ENCODE measurements at regions not wholly inside any gene's neighbourhood (a gene's known extent, or its start where the extent isn't known, plus 50 kb on each side); places are given as distances from the start of the nearest gene placed in this dataset.
A peak's percentile ranks its signal among the peaks of the same experiment; 100 is the strongest.

GRCh38 chr13:105159841-105160240, 1375.6 kb downstream of the EFNB2 start:
- Histone ChIP-seq H2BK120ac (ENCODE audit: low read depth, low read length) (no peak overlapping the region), H3K4ac (ENCODE audit: low read length) (no peak overlapping the region), H3K9me3 (replicated peaks in 1 of 2; ENCODE audit: control insufficient read depth in 2 of 2, insufficient read depth in 1 of 2, low read depth in 1 of 2, low read length in 2 of 2) (no peaks in the 10 kb centered on the region), H3K9ac (ENCODE audit: low read depth, low read length, poor library complexity) (no peak overlapping the region), H2BK15ac (ENCODE audit: low read length) (no peak overlapping the region), H3K4me1 (ENCODE audit: control insufficient read depth in 2 of 2, insufficient read depth in 1 of 2, low read depth in 1 of 2, low read length in 2 of 2) (no peaks in the 10 kb centered on the region), H3K14ac (ENCODE audit: low read length) (no peak overlapping the region), H3K79me1 (ENCODE audit: low read depth, low read length) (no peaks in the 10 kb centered on the region), H3K4me3 (ENCODE audit: low read length in 2 of 2) (no peak overlapping the region), H3K18ac (ENCODE audit: low read length) (no peak overlapping the region), H3K27ac (replicated peaks; ENCODE audit: low read length) (no peak overlapping the region), H3K23ac (ENCODE audit: low read depth, low read length, poor library complexity) (no peak overlapping the region), H3K4me2 (ENCODE audit: insufficient read depth, low read length, poor library complexity, severe bottlenecking) (no peak overlapping the region), H3K36me3 (replicated peaks in 1 of 2; ENCODE audit: control insufficient read depth in 2 of 2, insufficient read depth in 2 of 2, low read length in 2 of 2) (no peaks in the 10 kb centered on the region), H2BK5ac (ENCODE audit: low read length) (no peak overlapping the region), H2BK12ac (ENCODE audit: low read length) (no peak overlapping the region), H4K8ac (ENCODE audit: low read depth, low read length) (no peak overlapping the region), H4K91ac (ENCODE audit: low read depth, low read length, poor library complexity) (no peak overlapping the region), H3K27me3 (ENCODE audit: control insufficient read depth in 3 of 3, insufficient read depth in 3 of 3, low read depth in 1 of 3, low read length in 3 of 3) (no peaks in the 10 kb centered on the region), H2AK5ac (ENCODE audit: low read depth, low read length) (no peak overlapping the region), H2AFZ (ENCODE audit: low read length) (no peak overlapping the region)
- no CpG with 5 or more reads among the region's 1 CpG for WGBS, 2 donors (ENCODE audit: extremely low coverage in 2 of 2, insufficient read length in 2 of 2, insufficient replicate concordance in 1 of 2)
- no peak for DNase-seq (ENCODE audit: low spot score)

DNA sequence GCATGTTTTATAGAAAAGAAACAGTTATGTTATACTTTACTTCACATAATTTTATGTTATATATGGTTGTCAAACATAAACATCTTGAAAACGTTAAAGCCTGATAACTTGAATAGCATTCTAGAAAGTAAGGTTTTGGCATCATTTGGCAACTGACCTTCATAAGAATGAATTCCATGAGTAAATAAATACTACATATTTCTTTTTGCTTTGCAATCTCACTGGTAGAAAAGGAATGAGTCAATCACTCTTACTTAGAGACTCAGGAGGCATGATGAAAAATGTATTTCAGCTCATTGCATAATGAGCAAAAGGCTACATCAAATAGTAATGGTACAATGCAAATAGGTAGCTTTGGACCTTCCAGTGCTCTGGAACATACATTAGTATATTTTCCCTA, 1381.9 kb downstream of the EFNB2 start:
- Histone ChIP-seq H2BK5ac (ENCODE audit: low read length) (no peak overlapping the region), H3K4me1 (ENCODE audit: control insufficient read depth in 2 of 2, insufficient read depth in 1 of 2, low read depth in 1 of 2, low read length in 2 of 2) (no peaks in the 10 kb centered on the region), H3K18ac (ENCODE audit: low read length) (no peak overlapping the region), H3K9me3 (replicated peaks in 1 of 2; ENCODE audit: control insufficient read depth in 2 of 2, insufficient read depth in 1 of 2, low read depth in 1 of 2, low read length in 2 of 2) (no peaks in the 10 kb centered on the region), H2BK120ac (ENCODE audit: low read depth, low read length) (no peak overlapping the region), H4K91ac (ENCODE audit: low read depth, low read length, poor library complexity) (no peak overlapping the region), H3K4me3 (ENCODE audit: low read length in 2 of 2) (no peak overlapping the region), H2AFZ (ENCODE audit: low read length) (no peak overlapping the region), H2BK12ac (ENCODE audit: low read length) (no peak overlapping the region), H4K8ac (ENCODE audit: low read depth, low read length) (no peak overlapping the region), H3K4ac (ENCODE audit: low read length) (no peak overlapping the region), H3K4me2 (ENCODE audit: insufficient read depth, low read length, poor library complexity, severe bottlenecking) (no peak overlapping the region), H3K27ac (replicated peaks; ENCODE audit: low read length) (no peak overlapping the region), H3K36me3 (replicated peaks in 1 of 2; ENCODE audit: control insufficient read depth in 2 of 2, insufficient read depth in 2 of 2, low read length in 2 of 2) (no peaks in the 10 kb centered on the region), H3K9ac (ENCODE audit: low read depth, low read length, poor library complexity) (no peak overlapping the region), H3K27me3 (ENCODE audit: control insufficient read depth in 3 of 3, insufficient read depth in 3 of 3, low read depth in 1 of 3, low read length in 3 of 3) (no peaks in the 10 kb centered on the region), H2AK5ac (ENCODE audit: low read depth, low read length) (no peak overlapping the region), H3K79me1 (ENCODE audit: low read depth, low read length) (no peaks in the 10 kb centered on the region), H3K23ac (ENCODE audit: low read depth, low read length, poor library complexity) (no peak overlapping the region), H2BK15ac (ENCODE audit: low read length) (no peak overlapping the region), H3K14ac (ENCODE audit: low read length) (no peak overlapping the region)
- WGBS, 2 donors (ENCODE audit: extremely low coverage in 2 of 2, insufficient read length in 2 of 2, insufficient replicate concordance in 1 of 2) = no CpG with 5 or more reads among the region's 1 CpG
- no peak for DNase-seq (ENCODE audit: low spot score)

- no CpG with 5 or more reads among the region's 3 CpGs for WGBS, 2 donors (ENCODE audit: extremely low coverage in 2 of 2, insufficient read length in 2 of 2, insufficient replicate concordance in 1 of 2)
- Histone ChIP-seq H3K4me3 (ENCODE audit: low read length in 2 of 2) (no peak overlapping the region), H3K36me3 (replicated peaks in 1 of 2; ENCODE audit: control insufficient read depth in 2 of 2, insufficient read depth in 2 of 2, low read length in 2 of 2) (no peaks in the 10 kb centered on the region), H3K4ac (ENCODE audit: low read length) (no peak overlapping the region), H2BK5ac (ENCODE audit: low read length) (no peak overlapping the region), H3K4me2 (ENCODE audit: insufficient read depth, low read length, poor library complexity, severe bottlenecking) (no peak overlapping the region), H4K8ac (ENCODE audit: low read depth, low read length) (no peak overlapping the region), H4K91ac (ENCODE audit: low read depth, low read length, poor library complexity) (no peak overlapping the region), H3K27me3 (ENCODE audit: control insufficient read depth in 3 of 3, insufficient read depth in 3 of 3, low read depth in 1 of 3, low read length in 3 of 3) (no peaks in the 10 kb centered on the region), H3K23ac (ENCODE audit: low read depth, low read length, poor library complexity) (no peak overlapping the region), H3K9me3 (replicated peaks in 1 of 2; ENCODE audit: control insufficient read depth in 2 of 2, insufficient read depth in 1 of 2, low read depth in 1 of 2, low read length in 2 of 2) (no peaks in the 10 kb centered on the region), H2AK5ac (ENCODE audit: low read depth, low read length) (no peak overlapping the region), H2AFZ (ENCODE audit: low read length) (no peak overlapping the region), H3K14ac (ENCODE audit: low read length) (no peak overlapping the region), H3K79me1 (ENCODE audit: low read depth, low read length) (no peaks in the 10 kb centered on the region), H3K4me1 (ENCODE audit: control insufficient read depth in 2 of 2, insufficient read depth in 1 of 2, low read depth in 1 of 2, low read length in 2 of 2) (no peaks in the 10 kb centered on the region), H2BK15ac (ENCODE audit: low read length) (no peak overlapping the region), H3K18ac (ENCODE audit: low read length) (no peak overlapping the region), H2BK120ac (ENCODE audit: low read depth, low read length) (no peak overlapping the region), H3K9ac (ENCODE audit: low read depth, low read length, poor library complexity) (no peak overlapping the region), H3K27ac (replicated peaks; ENCODE audit: low read length) (no peak overlapping the region), H2BK12ac (ENCODE audit: low read length) (no peak overlapping the region)
- DNase-seq (ENCODE audit: low spot score) = no peak
Observed at GRCh38 chr13:105151639-105152038, 1383.8 kb downstream of the EFNB2 start.

- H3K18ac ChIP-seq (ENCODE audit: low read length) = no peak overlapping the region
- H3K27me3 ChIP-seq (ENCODE audit: control insufficient read depth in 3 of 3, insufficient read depth in 3 of 3, low read depth in 1 of 3, low read length in 3 of 3) = no peaks in the 10 kb centered on the region
- H2BK5ac ChIP-seq (ENCODE audit: low read length) = no peak overlapping the region
- H4K91ac ChIP-seq (ENCODE audit: low read depth, low read length, poor library complexity) = no peak overlapping the region
- no peaks in the 10 kb centered on the region for H3K79me1 ChIP-seq (ENCODE audit: low read depth, low read length)
- WGBS, 2 donors (ENCODE audit: extremely low coverage in 2 of 2, insufficient read length in 2 of 2, insufficient replicate concordance in 1 of 2) = no CpG with 5 or more reads among the region's 4 CpGs
- H3K23ac ChIP-seq (ENCODE audit: low read depth, low read length, poor library complexity) = no peak overlapping the region
- no peak overlapping the region for H3K4ac ChIP-seq (ENCODE audit: low read length)
- no peak overlapping the region for H3K4me3 ChIP-seq (ENCODE audit: low read length in 2 of 2)
- no peak overlapping the region for H4K8ac ChIP-seq (ENCODE audit: low read depth, low read length)
- H2BK12ac ChIP-seq (ENCODE audit: low read length) = no peak overlapping the region
- DNase-seq (ENCODE audit: low spot score) = no peak
- peak overlapping the region; percentile 40 for H2AFZ ChIP-seq (ENCODE audit: low read length)
- no peak overlapping the region for H3K14ac ChIP-seq (ENCODE audit: low read length)
- no peaks in the 10 kb centered on the region for H3K9me3 ChIP-seq (replicated peaks in 1 of 2; ENCODE audit: control insufficient read depth in 2 of 2, insufficient read depth in 1 of 2, low read depth in 1 of 2, low read length in 2 of 2)
- no peak overlapping the region for H3K27ac ChIP-seq (replicated peaks; ENCODE audit: low read length)
- H3K9ac ChIP-seq (ENCODE audit: low read depth, low read length, poor library complexity) = no peak overlapping the region
- no peak overlapping the region for H2AK5ac ChIP-seq (ENCODE audit: low read depth, low read length)
- no peak overlapping the region for H2BK120ac ChIP-seq (ENCODE audit: low read depth, low read length)
- H2BK15ac ChIP-seq (ENCODE audit: low read length) = no peak overlapping the region
- no peaks in the 10 kb centered on the region for H3K4me1 ChIP-seq (ENCODE audit: control insufficient read depth in 2 of 2, insufficient read depth in 1 of 2, low read depth in 1 of 2, low read length in 2 of 2)
- no peaks in the 10 kb centered on the region for H3K36me3 ChIP-seq (replicated peaks in 1 of 2; ENCODE audit: control insufficient read depth in 2 of 2, insufficient read depth in 2 of 2, low read length in 2 of 2)
- H3K4me2 ChIP-seq (ENCODE audit: insufficient read depth, low read length, poor library complexity, severe bottlenecking) = no peak overlapping the region
Observed at GRCh38 chr13:105147461-105147860, 1388.0 kb downstream of the EFNB2 start.

All from neuronal stem cell (in vitro differentiated cells).